GM23338 (cell line): ENCODE measurements at regions not wholly inside any gene's neighbourhood (a gene's known extent, or its start where the extent isn't known, plus 50 kb on each side); places are given as distances from the start of the nearest gene placed in this dataset.

Experiments
- ATAC-seq: fragments of 200-7000 bp; cut with Tn5 transposase; 3 replicates; pipeline ENCODE4 v1.9.1; 2020
- DNase-seq: peaks from one replicate; pipeline ENCODE4 v3.0.0-alpha.2; 2015; ENCODE audit warnings: low spot score
- H2AFZ ChIP-seq: fragments of 200-600 bp; sonication (generic); 2 replicates; pipeline ENCODE4 v1.8.0; 2016; ENCODE audit warnings: antibody characterized with exemption, mild to moderate bottlenecking, moderate library complexity
- H3F3A ChIP-seq: fragments of 200-600 bp; sonication (generic); replicated peaks from 2 replicates; pipeline ENCODE4 v1.8.0; 2017; ENCODE audit warnings: antibody characterized with exemption, mixed run types, low read depth
- H3K27ac ChIP-seq: fragments of 200-600 bp; sonication (generic); 2 replicates; pipeline ENCODE4 v1.6.1; 2016; ENCODE audit warnings: low read depth
- H3K27me3 ChIP-seq: fragments of 200-600 bp; sonication (generic); 2 replicates; pipeline ENCODE4 v1.8.0; 2016; ENCODE audit warnings: mild to moderate bottlenecking, mixed run types, moderate library complexity; ENCODE audit not compliant: insufficient read depth
- H3K36me3 ChIP-seq: fragments of 200-600 bp; sonication (generic); 2 replicates; pipeline ENCODE4 v1.8.0; 2016; ENCODE audit warnings: mild to moderate bottlenecking; ENCODE audit not compliant: insufficient read depth
- H3K4me1 ChIP-seq: fragments of 200-600 bp; sonication (generic); 2 replicates; pipeline ENCODE4 v1.8.0; 2016; ENCODE audit warnings: mild to moderate bottlenecking, moderate library complexity; ENCODE audit not compliant: insufficient read depth
- H3K4me2 ChIP-seq: fragments of 200-600 bp; sonication (generic); 2 replicates; pipeline ENCODE4 v1.7.1; 2017; ENCODE audit warnings: mixed run types
- H3K4me3 ChIP-seq: fragments of 200-600 bp; sonication (generic); 2 replicates; pipeline ENCODE4 v1.6.1; 2016; ENCODE audit warnings: mixed run types
- H3K79me2 ChIP-seq: fragments of 200-600 bp; sonication (generic); replicated peaks from 2 replicates; pipeline ENCODE4 v1.8.0; 2017; ENCODE audit warnings: mild to moderate bottlenecking; ENCODE audit not compliant: insufficient read depth
- H3K9me2 ChIP-seq: fragments of 200-600 bp; sonication (generic); 2 replicates; pipeline ENCODE4 v1.8.0; 2017; ENCODE audit not compliant: insufficient read depth
- H4K20me1 ChIP-seq: fragments of 200-600 bp; sonication (generic); replicated peaks from 2 replicates; pipeline ENCODE4 v1.8.0; 2017; ENCODE audit warnings: mild to moderate bottlenecking; ENCODE audit not compliant: insufficient read depth
- H3K27ac Mint-ChIP-seq: 2 replicates; pipeline ENCODE4 v1.8.0; 2020; ENCODE audit warnings: inconsistent platforms, mild to moderate bottlenecking, moderate library complexity, mixed read lengths
- H3K27me3 Mint-ChIP-seq: 3 replicates; pipeline ENCODE4 v1.8.0; 2022; ENCODE audit warnings: low read depth, mild to moderate bottlenecking, moderate library complexity, mixed read lengths, inconsistent platforms; ENCODE audit not compliant: insufficient read depth, poor library complexity
- H3K36me3 Mint-ChIP-seq: 3 replicates; pipeline ENCODE4 v1.8.0; 2021; ENCODE audit warnings: low read depth, mild to moderate bottlenecking, inconsistent platforms, moderate library complexity, mixed read lengths
- H3K4me1 Mint-ChIP-seq: 3 replicates; pipeline ENCODE4 v1.8.0; 2020; ENCODE audit warnings: mild to moderate bottlenecking, inconsistent platforms, mixed read lengths
- H3K4me3 Mint-ChIP-seq: 3 replicates; pipeline ENCODE4 v1.8.0; 2021; ENCODE audit warnings: moderate library complexity, mild to moderate bottlenecking, inconsistent platforms, mixed read lengths
- H3K9me3 Mint-ChIP-seq: 3 replicates; pipeline ENCODE4 v1.8.0; 2020; ENCODE audit warnings: moderate library complexity, mild to moderate bottlenecking, inconsistent platforms, mixed read lengths
- CTCF ChIP-seq, 2 experiments: fragments of 200-600 bp in 1 of 2; sonication (generic) in 1 of 2; conservative IDR thresholded peaks; 2 replicates each; pipeline versions ENCODE4 v1.5.1 to v1.6.1; 2016 to 2017; ENCODE audit warnings: antibody characterized with exemption in 2 of 2, low read depth in 2 of 2, mild to moderate bottlenecking in 2 of 2, moderate library complexity in 1 of 2
- ETS1 ChIP-seq: IDR thresholded peaks from 2 replicates; pipeline ENCODE4 v1.6.1; 2016; ENCODE audit warnings: antibody characterized with exemption
- EZH2phosphoT487 ChIP-seq: fragments of 200-600 bp; sonication (generic); IDR thresholded peaks from one replicate; pipeline ENCODE4 v1.8.1; 2018; ENCODE audit warnings: antibody characterized with exemption; ENCODE audit not compliant: unreplicated experiment
- JUNB ChIP-seq: IDR thresholded peaks from one replicate; pipeline ENCODE4 v1.6.1; 2016; ENCODE audit warnings: antibody characterized with exemption; ENCODE audit not compliant: unreplicated experiment
- POLR2AphosphoS5 ChIP-seq: IDR thresholded peaks from 2 replicates; pipeline ENCODE4 v1.6.1; 2016; ENCODE audit warnings: antibody characterized with exemption, low read depth
- STAT1 ChIP-seq: IDR thresholded peaks from one replicate; pipeline ENCODE4 v1.6.1; 2016; ENCODE audit warnings: antibody characterized with exemption; ENCODE audit not compliant: unreplicated experiment
- TF ChIP-seq, protein P1 (sequence below): fragments of 250-450 bp; sonication (Bioruptor Pico); IDR thresholded peaks from 2 replicates; pipeline ENCODE4 v1.5.0; 2020; ENCODE audit warnings: mild to moderate bottlenecking, moderate library complexity
- TF ChIP-seq, protein P2 (sequence below): IDR thresholded peaks from one replicate; pipeline ENCODE4 v1.6.1; 2018; ENCODE audit warnings: antibody characterized with exemption; ENCODE audit not compliant: unreplicated experiment

DNA sequence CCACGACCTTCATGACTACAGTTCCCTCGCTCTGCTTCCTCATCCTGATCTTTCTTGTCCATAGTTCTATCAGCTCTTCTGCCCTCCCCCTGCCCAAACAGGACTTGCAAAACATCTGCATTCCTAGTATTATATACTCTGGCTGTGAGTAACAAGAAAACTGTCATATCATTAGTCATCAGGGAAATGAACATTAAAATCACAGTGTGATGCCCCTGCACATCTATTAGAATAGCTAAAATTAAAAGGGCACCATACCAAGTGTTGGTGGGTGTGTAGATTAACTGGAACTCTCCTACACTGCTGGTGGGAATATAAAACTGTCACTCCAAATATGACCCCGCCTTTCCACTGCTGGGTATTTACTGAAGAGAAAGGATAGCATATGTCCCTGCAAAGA, 141.8 kb downstream of the C7orf25 start:
- H3K4me2 ChIP-seq: no peak overlapping the region
- H3K9me3 Mint-ChIP-seq: no peaks in the 10 kb centered on the region
- no peaks in the 10 kb centered on the region for H3F3A ChIP-seq
- H3K27me3 Mint-ChIP-seq: no peaks in the 10 kb centered on the region
- DNase-seq: no peak
- H3K9me2 ChIP-seq: peaks cover 27% of the 10 kb centered on the region
- no peak overlapping the region for H3K27ac ChIP-seq
- H3K79me2 ChIP-seq: no peaks in the 10 kb centered on the region
- no peaks in the 10 kb centered on the region for H3K36me3 ChIP-seq
- H3K27ac Mint-ChIP-seq: no peak overlapping the region
- H3K4me3 Mint-ChIP-seq: no peak overlapping the region
- H3K36me3 Mint-ChIP-seq: no peaks in the 10 kb centered on the region
- no peak for ATAC-seq
- TF ChIP-seq, protein P1, sequence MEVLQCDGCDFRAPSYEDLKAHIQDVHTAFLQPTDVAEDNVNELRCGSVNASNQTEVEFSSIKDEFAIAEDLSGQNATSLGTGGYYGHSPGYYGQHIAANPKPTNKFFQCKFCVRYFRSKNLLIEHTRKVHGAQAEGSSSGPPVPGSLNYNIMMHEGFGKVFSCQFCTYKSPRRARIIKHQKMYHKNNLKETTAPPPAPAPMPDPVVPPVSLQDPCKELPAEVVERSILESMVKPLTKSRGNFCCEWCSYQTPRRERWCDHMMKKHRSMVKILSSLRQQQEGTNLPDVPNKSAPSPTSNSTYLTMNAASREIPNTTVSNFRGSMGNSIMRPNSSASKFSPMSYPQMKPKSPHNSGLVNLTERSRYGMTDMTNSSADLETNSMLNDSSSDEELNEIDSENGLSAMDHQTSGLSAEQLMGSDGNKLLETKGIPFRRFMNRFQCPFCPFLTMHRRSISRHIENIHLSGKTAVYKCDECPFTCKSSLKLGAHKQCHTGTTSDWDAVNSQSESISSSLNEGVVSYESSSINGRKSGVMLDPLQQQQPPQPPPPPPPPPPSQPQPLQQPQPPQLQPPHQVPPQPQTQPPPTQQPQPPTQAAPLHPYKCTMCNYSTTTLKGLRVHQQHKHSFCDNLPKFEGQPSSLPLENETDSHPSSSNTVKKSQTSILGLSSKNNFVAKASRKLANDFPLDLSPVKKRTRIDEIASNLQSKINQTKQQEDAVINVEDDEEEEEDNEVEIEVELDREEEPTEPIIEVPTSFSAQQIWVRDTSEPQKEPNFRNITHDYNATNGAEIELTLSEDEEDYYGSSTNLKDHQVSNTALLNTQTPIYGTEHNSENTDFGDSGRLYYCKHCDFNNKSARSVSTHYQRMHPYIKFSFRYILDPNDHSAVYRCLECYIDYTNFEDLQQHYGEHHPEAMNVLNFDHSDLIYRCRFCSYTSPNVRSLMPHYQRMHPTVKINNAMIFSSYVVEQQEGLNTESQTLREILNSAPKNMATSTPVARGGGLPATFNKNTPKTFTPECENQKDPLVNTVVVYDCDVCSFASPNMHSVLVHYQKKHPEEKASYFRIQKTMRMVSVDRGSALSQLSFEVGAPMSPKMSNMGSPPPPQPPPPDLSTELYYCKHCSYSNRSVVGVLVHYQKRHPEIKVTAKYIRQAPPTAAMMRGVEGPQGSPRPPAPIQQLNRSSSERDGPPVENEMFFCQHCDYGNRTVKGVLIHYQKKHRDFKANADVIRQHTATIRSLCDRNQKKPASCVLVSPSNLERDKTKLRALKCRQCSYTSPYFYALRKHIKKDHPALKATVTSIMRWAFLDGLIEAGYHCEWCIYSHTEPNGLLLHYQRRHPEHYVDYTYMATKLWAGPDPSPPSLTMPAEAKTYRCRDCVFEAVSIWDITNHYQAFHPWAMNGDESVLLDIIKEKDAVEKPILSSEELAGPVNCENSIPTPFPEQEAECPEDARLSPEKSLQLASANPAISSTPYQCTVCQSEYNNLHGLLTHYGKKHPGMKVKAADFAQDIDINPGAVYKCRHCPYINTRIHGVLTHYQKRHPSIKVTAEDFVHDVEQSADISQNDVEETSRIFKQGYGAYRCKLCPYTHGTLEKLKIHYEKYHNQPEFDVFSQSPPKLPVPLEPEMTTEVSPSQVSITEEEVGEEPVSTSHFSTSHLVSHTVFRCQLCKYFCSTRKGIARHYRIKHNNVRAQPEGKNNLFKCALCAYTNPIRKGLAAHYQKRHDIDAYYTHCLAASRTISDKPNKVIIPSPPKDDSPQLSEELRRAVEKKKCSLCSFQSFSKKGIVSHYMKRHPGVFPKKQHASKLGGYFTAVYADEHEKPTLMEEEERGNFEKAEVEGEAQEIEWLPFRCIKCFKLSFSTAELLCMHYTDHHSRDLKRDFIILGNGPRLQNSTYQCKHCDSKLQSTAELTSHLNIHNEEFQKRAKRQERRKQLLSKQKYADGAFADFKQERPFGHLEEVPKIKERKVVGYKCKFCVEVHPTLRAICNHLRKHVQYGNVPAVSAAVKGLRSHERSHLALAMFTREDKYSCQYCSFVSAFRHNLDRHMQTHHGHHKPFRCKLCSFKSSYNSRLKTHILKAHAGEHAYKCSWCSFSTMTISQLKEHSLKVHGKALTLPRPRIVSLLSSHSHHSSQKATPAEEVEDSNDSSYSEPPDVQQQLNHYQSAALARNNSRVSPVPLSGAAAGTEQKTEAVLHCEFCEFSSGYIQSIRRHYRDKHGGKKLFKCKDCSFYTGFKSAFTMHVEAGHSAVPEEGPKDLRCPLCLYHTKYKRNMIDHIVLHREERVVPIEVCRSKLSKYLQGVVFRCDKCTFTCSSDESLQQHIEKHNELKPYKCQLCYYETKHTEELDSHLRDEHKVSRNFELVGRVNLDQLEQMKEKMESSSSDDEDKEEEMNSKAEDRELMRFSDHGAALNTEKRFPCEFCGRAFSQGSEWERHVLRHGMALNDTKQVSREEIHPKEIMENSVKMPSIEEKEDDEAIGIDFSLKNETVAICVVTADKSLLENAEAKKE: no peak
- TF ChIP-seq, protein P2, sequence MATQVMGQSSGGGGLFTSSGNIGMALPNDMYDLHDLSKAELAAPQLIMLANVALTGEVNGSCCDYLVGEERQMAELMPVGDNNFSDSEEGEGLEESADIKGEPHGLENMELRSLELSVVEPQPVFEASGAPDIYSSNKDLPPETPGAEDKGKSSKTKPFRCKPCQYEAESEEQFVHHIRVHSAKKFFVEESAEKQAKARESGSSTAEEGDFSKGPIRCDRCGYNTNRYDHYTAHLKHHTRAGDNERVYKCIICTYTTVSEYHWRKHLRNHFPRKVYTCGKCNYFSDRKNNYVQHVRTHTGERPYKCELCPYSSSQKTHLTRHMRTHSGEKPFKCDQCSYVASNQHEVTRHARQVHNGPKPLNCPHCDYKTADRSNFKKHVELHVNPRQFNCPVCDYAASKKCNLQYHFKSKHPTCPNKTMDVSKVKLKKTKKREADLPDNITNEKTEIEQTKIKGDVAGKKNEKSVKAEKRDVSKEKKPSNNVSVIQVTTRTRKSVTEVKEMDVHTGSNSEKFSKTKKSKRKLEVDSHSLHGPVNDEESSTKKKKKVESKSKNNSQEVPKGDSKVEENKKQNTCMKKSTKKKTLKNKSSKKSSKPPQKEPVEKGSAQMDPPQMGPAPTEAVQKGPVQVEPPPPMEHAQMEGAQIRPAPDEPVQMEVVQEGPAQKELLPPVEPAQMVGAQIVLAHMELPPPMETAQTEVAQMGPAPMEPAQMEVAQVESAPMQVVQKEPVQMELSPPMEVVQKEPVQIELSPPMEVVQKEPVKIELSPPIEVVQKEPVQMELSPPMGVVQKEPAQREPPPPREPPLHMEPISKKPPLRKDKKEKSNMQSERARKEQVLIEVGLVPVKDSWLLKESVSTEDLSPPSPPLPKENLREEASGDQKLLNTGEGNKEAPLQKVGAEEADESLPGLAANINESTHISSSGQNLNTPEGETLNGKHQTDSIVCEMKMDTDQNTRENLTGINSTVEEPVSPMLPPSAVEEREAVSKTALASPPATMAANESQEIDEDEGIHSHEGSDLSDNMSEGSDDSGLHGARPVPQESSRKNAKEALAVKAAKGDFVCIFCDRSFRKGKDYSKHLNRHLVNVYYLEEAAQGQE: no peak
- TF ChIP-seq EZH2phosphoT487 (no peak), CTCF (conservative IDR thresholded peaks at IDR 0.05; ENCODE audit: low read depth in 2 of 2) (no peak), POLR2AphosphoS5 (no peak), JUNB (no peak), STAT1 (no peak), ETS1 (no peak)
- H2AFZ ChIP-seq: no peak overlapping the region; the same call in 1 of the 2 replicates
- no peaks in the 10 kb centered on the region for H3K4me1 ChIP-seq
- no peaks in the 10 kb centered on the region for H3K4me1 Mint-ChIP-seq
- H3K4me3 ChIP-seq: no peak overlapping the region
- no peaks in the 10 kb centered on the region for H4K20me1 ChIP-seq
- H3K27me3 ChIP-seq: no peaks in the 10 kb centered on the region
